Tibial nerve (tissue), 4 donors: ENCODE measurements at regions not wholly inside any gene's neighbourhood (a gene's known extent, or its start where the extent isn't known, plus 50 kb on each side); places are given as distances from the start of the nearest gene placed in this dataset.

ENCODE experiments used
- DNase-seq, 2 donors: peaks; one replicate each; pipeline ENCODE4 v3.0.0-alpha.2; 2019; ENCODE audit warnings: low spot score in 2 of 2
- H3K27ac ChIP-seq, 4 donors: fragments of 200-600 bp; sonication (generic) in 3 of 4; one replicate each; pipeline ENCODE4 v1.5.1; 2017 to 2019; ENCODE audit warnings: mild to moderate bottlenecking in 1 of 4
- H3K27me3 ChIP-seq, 2 donors: fragments of 200-600 bp; sonication (generic) in 1 of 2; one replicate each; pipeline versions ENCODE4 v1.5.1 to v1.6.0; 2017 to 2019
- H3K36me3 ChIP-seq, 3 donors: fragments of 200-600 bp; sonication (generic); one replicate each; pipeline ENCODE4 v1.5.1; 2018 to 2019
- H3K4me1 ChIP-seq, 4 donors: fragments of 200-600 bp; sonication (generic) in 3 of 4; one replicate each; pipeline ENCODE4 v1.5.1; 2017 to 2019
- H3K4me3 ChIP-seq, 4 donors: fragments of 200-600 bp; sonication (generic) in 3 of 4; one replicate each; pipeline ENCODE4 v1.5.1; 2017 to 2019; ENCODE audit warnings: mild to moderate bottlenecking in 1 of 4, moderate library complexity in 1 of 4
- H3K9me3 ChIP-seq, 4 donors: fragments of 200-600 bp; sonication (generic) in 3 of 4; one replicate each; pipeline ENCODE4 v1.5.1; 2017 to 2019
- CTCF ChIP-seq, 5 experiments: fragments of 200-600 bp in 3 of 5; fragments of 450-650 bp in 2 of 5; sonication (generic) in 3 of 5; IDR thresholded peaks; one replicate each; pipeline ENCODE4 v1.5.1; 2016 to 2019; ENCODE audit warnings: antibody characterized with exemption in 5 of 5, mild to moderate bottlenecking in 3 of 5, moderate library complexity in 2 of 5
- EP300 ChIP-seq, 2 donors: sonication (generic); formaldehyde crosslinking; IDR thresholded peaks; one replicate each; pipeline ENCODE4 v1.6.1; 2017; ENCODE audit warnings: antibody characterized with exemption in 2 of 2, mild to moderate bottlenecking in 1 of 2
- POLR2A ChIP-seq, 2 donors: fragments of 450-650 bp; IDR thresholded peaks; one replicate each; pipeline ENCODE4 v1.6.1; 2017; ENCODE audit warnings: antibody characterized with exemption in 2 of 2, mild to moderate bottlenecking in 2 of 2, moderate library complexity in 2 of 2
- WGBS, 2 donors: methylation state at CpG; one replicate each; pipeline ENCODE4 v1.1.5; 2018; 5-methylcytosine and 5-hydroxymethylcytosine counted together

DNA sequence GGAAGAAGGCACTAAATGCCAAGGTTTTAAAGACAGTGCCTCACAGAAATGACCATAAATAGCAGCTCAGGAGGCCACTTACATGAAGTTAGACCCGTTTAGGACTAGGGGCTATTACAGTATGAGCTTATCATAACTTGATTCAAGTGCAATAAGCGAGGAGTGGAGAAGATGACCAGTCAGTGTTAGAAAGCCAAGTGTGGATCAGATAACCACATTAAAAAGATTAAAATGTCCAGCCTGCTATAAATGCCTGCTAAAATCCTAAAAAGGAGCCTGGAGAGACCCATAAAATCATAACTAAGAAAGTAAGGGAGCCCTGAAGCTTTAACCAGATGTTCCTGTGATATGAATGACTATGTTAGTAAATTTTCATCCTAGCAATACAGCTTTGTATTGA is 117.5 kb upstream of the ZNF521 start:
- TF ChIP-seq CTCF (IDR thresholded peaks at IDR 0.05) (no peak), POLR2A (IDR thresholded peaks at IDR 0.05) (no peak), EP300 (IDR thresholded peaks at IDR 0.05) (no peak)
- Histone ChIP-seq H3K4me1 (peaks cover 0 to 12% (median 0%) of the 10 kb centered on the region in 4 donors), H3K4me3 (no peak overlapping the region), H3K9me3 (no peaks in the 10 kb centered on the region), H3K27ac (peak overlapping the region in 1 of 4 donors; percentile 2), H3K36me3 (no peaks in the 10 kb centered on the region), H3K27me3 (no peaks in the 10 kb centered on the region)
- 70 to 75% methylated on average over 2 of the region's 2 CpGs for WGBS, 2 donors
- no peak for DNase-seq

DNA sequence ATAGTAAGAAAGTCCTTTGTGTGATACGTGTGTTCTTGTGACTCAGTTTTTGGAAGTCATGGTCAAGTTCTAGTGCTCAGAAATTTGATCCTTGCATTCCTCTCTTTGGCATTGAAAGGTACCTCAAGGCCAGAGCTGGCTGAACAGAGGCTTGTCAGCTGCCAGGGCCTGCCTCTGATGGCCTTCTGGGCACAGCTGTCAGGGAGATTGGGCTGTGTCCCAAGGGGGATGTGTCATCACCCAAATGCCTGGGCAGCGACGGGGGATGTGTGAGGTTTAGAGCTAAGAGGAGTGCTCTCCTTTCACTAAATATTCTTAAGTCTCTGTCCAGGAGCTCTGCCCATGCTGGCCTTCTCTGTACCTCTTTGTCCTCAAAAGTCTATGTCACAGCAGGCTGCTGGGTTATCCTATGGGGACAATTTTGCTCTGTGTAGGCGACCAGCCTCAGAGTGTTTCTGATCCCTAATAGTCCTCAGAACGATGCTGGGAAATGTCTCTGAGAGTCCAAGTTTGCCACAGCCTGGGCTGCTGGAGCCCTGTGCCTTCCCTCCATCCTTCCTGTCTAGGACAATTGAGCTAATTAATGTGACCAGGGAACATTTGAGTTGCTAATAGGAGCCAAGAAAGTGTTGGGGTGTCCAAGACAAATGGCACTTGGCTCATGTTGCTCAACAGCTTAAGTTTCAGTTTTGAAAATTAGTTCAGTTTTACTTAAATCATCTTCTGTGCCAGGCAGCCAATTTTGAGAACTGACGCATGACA is 115.4 kb upstream of the ZNF521 start:
- TF ChIP-seq EP300 (IDR thresholded peaks at IDR 0.05) (no peak), CTCF (IDR thresholded peaks at IDR 0.05) (no peak), POLR2A (IDR thresholded peaks at IDR 0.05) (no peak)
- Histone ChIP-seq H3K9me3 (no peaks in the 10 kb centered on the region), H3K27me3 (no peaks in the 10 kb centered on the region), H3K27ac (peak overlapping the region in 1 of 4 donors; percentile 8), H3K4me3 (no peak overlapping the region), H3K36me3 (no peaks in the 10 kb centered on the region), H3K4me1 (peaks cover 0 to 12% (median 0%) of the 10 kb centered on the region in 4 donors)
- 50 to 69% methylated on average over 6 of the region's 6 CpGs for WGBS, 2 donors
- no peak for DNase-seq

- 78 to 81% methylated on average over 15 of the region's 15 CpGs for WGBS, 2 donors
- no peak for TF ChIP-seq CTCF (IDR thresholded peaks at IDR 0.05)
- no peak for TF ChIP-seq EP300 (IDR thresholded peaks at IDR 0.05)
- no peak for TF ChIP-seq POLR2A (IDR thresholded peaks at IDR 0.05)
- no peak overlapping the region for H3K27ac ChIP-seq
- no peak overlapping the region for H3K4me3 ChIP-seq
- H3K36me3 ChIP-seq: no peaks in the 10 kb centered on the region
- H3K27me3 ChIP-seq: no peaks in the 10 kb centered on the region
- no peak for DNase-seq
- peaks cover 0 to 12% (median 0%) of the 10 kb centered on the region in 4 donors for H3K4me1 ChIP-seq
- H3K9me3 ChIP-seq: no peaks in the 10 kb centered on the region
Measured at GRCh38 chr18:25465152-25465732, 113.3 kb upstream of the ZNF521 start.

DNA sequence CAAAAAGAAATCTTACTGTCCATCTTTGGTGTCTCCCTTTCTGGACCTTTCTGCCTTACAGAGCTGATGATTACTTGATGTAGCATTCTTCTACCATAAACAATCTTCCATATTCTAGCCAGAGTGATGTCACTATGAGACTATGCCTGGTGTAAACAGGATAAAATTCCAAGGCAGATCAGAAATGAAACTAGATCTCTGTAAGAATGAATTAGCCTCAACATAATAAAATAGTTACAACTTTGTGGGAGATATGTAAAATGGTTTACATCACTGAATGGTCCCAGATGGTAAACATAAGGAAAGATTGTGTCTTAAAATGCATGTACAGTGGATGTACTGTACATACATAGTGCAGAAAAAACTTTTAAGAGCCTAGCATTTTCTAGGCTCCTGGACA is 112.3 kb upstream of the ZNF521 start:
- TF ChIP-seq POLR2A (IDR thresholded peaks at IDR 0.05) (no peak), CTCF (IDR thresholded peaks at IDR 0.05) (no peak), EP300 (IDR thresholded peaks at IDR 0.05) (no peak)
- Histone ChIP-seq H3K27me3 (no peaks in the 10 kb centered on the region), H3K36me3 (no peaks in the 10 kb centered on the region), H3K4me1 (peaks cover 0 to 12% (median 0%) of the 10 kb centered on the region in 4 donors), H3K9me3 (no peaks in the 10 kb centered on the region), H3K27ac (no peak overlapping the region), H3K4me3 (no peak overlapping the region)
- DNase-seq: no peak

DNA sequence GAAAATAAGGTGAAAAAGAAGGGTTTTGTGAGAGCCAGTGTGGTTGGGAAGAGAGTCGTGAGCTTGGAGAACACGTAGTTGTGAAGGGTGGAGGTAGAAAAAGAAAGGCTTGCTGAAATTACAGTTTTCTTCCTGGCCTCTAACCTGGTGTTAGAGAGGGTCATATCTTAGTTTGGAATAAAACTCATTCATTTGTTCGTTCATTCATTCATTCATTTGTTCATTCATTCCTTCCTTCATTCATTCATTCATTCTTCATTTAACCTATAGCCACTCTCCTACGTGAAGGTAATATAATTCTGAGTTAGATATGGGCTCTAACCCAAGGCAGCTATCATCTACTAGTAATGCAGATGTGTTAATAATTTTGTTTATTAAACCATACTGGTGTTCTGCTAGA is 111.8 kb upstream of the ZNF521 start:
- H3K27ac ChIP-seq: no peak overlapping the region
- H3K4me3 ChIP-seq: no peak overlapping the region
- 72 to 76% methylated on average over 4 of the region's 4 CpGs for WGBS, 2 donors
- DNase-seq: no peak
- H3K9me3 ChIP-seq: no peaks in the 10 kb centered on the region
- no peaks in the 10 kb centered on the region for H3K27me3 ChIP-seq
- H3K36me3 ChIP-seq: no peaks in the 10 kb centered on the region
- peaks cover 0 to 12% (median 0%) of the 10 kb centered on the region in 4 donors for H3K4me1 ChIP-seq
- no peak for TF ChIP-seq EP300 (IDR thresholded peaks at IDR 0.05)
- no peak for TF ChIP-seq POLR2A (IDR thresholded peaks at IDR 0.05)
- no peak for TF ChIP-seq CTCF (IDR thresholded peaks at IDR 0.05)
